Testis (tissue), 2 donors: ENCODE measurements at regions not wholly inside any gene's neighbourhood (a gene's known extent, or its start where the extent isn't known, plus 50 kb on each side); places are given as distances from the start of the nearest gene placed in this dataset.

Experiments
- CTCF ChIP-seq, 3 experiments: fragments of 450-650 bp in 2 of 3; fragments of 200-600 bp in 1 of 3; sonication (generic) in 1 of 3; IDR thresholded peaks; one replicate each; pipeline ENCODE4 v1.5.1; 2016 to 2019; ENCODE audit warnings: antibody characterized with exemption in 3 of 3, mild to moderate bottlenecking in 2 of 3, moderate library complexity in 1 of 3
- POLR2A ChIP-seq: fragments of 450-650 bp; IDR thresholded peaks from one replicate; pipeline ENCODE4 v1.6.1; 2017; ENCODE audit warnings: antibody characterized with exemption, mild to moderate bottlenecking, moderate library complexity

DNA sequence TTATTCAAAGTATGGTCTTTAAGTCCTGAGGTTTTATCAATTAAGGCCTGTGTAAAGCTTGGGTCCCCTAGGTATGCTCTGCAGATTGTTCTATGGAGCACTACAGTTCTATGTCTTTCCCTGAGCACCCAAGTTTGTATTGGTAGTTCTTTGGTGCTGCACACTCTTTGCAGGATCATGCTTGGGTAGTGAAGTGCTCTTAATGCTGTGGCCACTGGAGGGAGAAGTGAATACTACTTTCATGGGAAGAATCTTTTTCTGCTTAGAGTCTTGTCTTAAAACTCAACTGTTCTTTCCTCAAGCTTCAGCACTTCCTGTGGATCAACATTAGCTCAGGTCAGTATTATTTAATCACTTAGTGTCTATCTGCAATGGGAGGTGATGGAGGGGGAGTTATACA is 93.6 kb upstream of the CFAP20DC start:
- TF ChIP-seq CTCF (IDR thresholded peaks at IDR 0.05): no peak
- TF ChIP-seq POLR2A: no peak
